ENCODE measurements at regions not wholly inside any gene's neighbourhood (a gene's known extent, or its start where the extent isn't known, plus 50 kb on each side); places are given as distances from the start of the nearest gene placed in this dataset.

DNA sequence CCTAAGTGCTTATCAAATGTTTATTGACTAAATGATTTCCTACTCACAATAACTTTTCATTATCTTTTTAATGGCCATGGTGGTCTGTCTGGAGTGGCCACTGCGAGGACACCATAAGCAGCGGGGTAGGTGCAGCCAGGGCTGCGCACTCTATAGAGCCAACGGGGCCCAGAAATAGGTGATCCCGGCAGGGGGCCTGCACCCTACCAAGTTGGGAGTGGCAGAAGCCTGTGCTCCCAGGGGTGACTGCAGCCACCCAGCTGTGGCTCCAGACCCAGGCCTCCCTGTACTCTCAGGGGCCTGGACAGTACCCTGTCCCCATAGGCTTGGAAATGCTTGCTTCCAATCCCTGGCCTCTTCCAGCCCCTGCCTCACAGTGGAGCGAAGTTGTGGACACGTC is 426.4 kb upstream of the FAT3 start:
- no peak for DNase-seq

DNA sequence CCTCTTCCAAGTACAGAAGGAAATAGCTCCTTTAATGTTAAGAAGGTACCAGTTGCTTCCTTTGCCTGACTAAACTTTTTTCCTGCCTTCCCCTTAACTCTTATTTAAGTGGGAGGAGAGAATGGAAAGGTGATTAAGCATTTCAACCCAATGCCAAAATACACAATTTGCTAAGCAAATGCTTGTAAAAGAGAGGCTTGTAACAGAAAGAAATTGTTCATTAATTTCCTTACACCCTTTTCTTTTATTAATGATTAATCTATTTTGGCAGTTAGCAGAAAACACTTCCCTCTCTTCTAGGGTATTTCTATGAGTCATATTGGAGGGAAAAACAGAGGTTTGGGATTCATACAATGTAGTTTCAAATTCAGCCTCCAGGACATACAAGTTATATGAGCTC is 427.6 kb upstream of the FAT3 start:
- DNase-seq, result no peak

DNA sequence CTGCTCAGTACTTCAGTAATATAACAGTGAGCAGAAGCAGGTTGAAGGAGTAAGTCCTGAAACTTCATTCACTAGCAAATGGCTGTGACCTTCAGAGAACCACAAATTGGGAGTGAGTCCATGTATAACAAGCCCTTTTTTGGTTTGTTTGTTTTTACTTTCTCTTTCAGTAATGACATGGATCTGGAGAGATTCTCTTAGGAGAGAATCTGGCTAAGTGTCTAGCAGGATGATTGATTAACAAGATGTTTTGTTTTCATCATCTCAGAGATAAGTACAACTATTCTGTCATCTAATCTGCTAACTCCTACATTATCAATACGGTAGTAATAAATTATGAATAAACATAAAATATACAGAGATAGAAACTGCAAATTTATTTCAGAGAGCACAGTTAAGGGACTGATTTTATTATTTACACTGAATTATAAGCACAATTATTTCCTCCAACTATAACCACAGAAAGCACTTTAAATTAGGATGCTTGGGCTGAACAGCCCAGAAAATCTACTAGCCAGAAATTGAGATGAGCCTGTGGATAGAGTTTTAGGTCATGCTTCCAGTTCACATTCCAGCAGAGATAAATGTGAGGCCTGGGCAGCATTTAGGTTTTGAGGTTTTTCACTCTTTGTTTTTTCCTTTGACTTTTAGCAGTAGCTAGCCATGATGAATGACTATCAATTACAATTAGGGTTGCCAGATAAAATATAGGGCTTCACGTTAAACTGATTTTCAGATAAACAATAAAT is 429.3 kb upstream of the FAT3 start:
- DNase-seq, result no peak

GRCh38 chr11:91794146-91794545 is 430.5 kb upstream of the FAT3 start:
- DNase-seq, result no peak

DNA sequence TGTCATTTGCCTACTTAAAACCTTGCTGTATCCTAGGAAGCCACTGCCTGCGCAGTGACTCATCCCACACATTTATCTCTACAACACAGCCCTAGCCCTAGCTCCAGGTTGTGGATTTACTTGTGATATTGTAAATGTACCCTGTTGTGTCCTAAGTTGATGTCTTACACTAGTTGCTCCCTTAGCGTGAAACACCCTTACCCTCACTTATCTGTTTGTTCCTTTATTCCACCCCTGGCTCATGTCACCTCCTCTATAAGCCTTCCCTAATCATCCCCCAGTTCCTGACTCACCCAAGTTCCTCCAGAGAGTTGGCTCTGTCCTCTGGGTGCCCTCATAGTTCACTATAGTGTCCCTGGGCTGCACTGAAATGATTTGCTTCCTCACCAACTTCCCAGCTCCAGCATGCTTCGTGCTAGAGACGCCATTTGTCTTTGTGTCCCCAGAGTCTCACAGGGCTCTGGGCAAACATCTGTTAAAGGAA is 431.8 kb upstream of the FAT3 start:
- DNase-seq, result no peak

GRCh38 chr11:91791171-91791468 is 433.5 kb upstream of the FAT3 start:
- DNase-seq, result no peak

GRCh38 chr11:91790346-91791170 is 434.1 kb upstream of the FAT3 start:
- DNase-seq, result no peak

DNA sequence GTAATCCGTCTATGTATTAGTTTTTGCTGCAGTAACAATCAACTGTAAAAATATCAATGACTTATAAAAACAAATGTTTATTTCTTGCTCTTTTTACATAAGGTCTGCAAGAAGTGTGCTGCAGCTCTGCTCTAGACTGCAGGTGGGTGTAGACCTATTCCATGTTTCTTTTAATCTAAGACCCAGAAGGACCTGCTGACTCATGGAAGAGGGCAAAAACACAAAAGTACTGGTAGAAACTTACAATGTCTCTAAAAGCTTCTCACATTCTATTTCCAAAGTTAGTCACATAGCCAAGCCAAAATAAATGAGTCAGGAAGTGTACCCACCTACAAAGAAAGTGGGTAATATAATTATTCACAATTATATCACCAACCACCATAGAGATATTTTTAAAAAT is 435.9 kb upstream of the FAT3 start:
- DNase-seq, result no peak

GRCh38 chr11:91786097-91786496 is 438.5 kb upstream of the FAT3 start:
- no peak for DNase-seq

GRCh38 chr11:91783173-91783572 is 441.4 kb upstream of the FAT3 start:
- no peak for DNase-seq

DNA sequence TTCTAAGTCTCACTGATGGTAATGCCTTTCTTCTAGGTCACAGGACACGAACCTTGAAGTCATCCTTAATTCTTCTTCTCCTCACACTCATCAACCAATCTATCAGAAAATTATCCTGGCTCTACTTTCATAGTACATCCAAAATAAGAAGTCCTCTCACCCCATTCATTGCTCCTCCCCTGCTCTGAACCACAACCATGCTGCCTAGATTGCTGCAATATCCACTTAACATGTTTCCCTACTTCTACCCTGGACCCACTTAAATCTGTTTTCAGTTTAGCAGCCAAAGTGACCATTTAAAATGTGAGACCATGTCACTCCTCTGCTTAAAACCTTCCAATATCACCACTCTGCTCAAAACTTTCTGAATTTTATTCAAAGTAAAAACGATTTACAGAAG is 445.9 kb upstream of the FAT3 start:
- DNase-seq, result no peak

DNA sequence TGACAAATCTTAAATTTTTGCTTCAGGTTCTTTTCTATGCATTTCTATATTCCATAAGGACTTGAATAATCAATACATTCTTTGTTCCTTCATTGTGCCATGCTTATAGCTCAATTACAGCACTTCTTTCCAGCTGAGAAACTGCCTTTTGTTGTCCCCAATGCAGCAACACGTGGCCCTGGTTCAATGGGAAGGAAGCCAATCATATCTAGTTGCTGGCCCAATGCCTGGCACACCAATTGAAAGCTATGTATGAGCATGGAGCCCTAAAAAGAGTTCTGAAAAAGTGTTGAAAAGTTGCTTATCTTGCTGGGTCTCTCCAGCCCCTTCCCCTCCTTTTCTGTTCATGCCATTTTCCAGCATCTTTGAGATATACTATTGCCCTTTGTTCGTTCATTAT is 448.0 kb upstream of the FAT3 start:
- no peak for DNase-seq

- DNase-seq, result no peak
These were observed 451.5 kb upstream of the FAT3 start for GRCh38 chr11:91773090-91773489.

GRCh38 chr11:91771961-91772360 is 452.7 kb upstream of the FAT3 start:
- no peak for DNase-seq

- no peak for DNase-seq
These were observed 455.8 kb upstream of the FAT3 start for GRCh38 chr11:91768783-91769182.

DNA sequence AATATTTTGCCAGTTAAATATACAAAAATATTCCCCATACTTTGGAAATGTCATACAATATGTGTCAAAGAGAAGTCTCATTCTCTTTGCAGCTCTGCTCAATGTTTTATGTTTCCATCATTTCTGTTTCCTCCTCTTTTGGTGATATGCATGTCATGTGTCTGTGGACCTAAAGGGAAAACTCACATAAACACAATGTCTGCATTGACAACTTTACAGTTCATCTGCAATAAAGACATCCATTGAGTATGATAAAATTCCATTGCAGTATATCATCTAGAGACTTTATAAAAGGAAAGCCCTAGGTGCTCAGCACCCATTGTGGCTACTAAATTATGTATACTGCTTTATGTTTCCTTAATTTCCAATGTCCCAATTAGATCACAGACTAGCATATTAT is 461.3 kb upstream of the FAT3 start:
- DNase-seq, result no peak

- no peak for DNase-seq
These were observed 463.1 kb upstream of the FAT3 start for GRCh38 chr11:91761406-91762025.

DNA sequence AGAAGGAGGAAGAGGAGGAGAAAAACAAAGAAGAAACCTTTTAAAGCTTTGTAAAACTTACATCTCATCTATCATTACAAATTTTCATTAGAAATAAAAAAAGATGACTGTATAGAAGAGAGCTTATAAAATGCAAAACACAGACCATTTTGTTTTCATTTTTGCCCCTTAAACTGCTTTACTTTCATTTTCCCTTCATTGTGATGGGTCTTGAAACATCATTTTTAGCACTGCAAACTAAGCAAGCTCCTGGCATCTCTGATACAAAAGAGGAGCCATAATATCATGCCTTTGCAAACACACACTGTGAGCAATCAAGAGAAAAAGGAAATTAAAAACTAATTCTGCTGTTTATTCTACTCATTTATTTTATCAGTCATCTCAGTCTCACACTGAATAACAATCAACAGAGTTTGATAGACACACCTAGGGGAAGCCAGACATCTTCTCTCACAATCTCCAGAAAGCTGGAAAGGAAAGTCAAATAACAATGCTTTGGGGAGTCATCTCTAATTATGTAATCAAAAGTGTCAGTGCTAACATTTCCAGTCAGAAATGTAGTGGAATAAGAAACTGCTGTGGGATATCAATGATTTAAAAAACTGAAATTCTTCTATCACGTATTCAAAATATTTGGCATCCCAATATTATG is 467.7 kb upstream of the FAT3 start:
- no peak for DNase-seq

- no peak for DNase-seq
These were observed 468.5 kb upstream of the FAT3 start for GRCh38 chr11:91755951-91756707.

DNA sequence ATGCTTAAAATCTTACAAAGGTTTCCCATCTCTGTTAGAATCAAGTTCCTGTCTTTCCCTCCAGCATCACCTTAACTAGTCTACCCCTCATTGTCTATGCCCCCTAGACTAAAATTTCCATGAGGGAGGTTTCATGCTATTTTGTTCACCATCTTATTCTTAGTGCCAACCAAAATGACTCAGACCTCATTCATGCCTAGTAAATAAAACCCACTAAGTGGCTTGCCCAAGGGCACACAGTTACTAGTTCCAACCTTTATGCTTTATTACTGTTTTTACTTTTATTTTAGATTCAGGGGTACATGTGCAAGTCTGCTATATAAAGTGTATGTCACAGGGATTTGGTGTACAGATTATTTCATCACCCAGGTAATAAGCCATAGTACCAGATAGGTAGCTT is 469.1 kb upstream of the FAT3 start:
- no peak for DNase-seq

DNA sequence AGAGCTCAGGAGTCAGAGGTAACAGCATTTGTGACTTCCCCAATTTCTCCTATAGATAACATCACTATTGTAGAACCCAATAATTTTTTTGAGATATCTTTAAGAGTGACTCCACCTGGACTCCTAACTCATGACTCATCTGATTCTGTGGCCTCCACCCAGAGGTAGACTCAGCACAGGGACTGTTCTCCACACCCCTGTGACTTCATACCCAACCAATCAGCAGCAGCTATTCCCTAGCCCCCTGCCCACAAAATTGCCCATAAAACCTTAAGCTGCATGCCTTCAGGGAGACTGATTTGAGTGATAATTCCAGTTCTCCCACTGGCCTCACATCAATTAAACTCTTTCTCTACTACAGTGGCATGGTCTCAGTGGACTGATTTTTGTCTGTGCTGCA is 475.4 kb upstream of the FAT3 start:
- no peak for DNase-seq

DNA sequence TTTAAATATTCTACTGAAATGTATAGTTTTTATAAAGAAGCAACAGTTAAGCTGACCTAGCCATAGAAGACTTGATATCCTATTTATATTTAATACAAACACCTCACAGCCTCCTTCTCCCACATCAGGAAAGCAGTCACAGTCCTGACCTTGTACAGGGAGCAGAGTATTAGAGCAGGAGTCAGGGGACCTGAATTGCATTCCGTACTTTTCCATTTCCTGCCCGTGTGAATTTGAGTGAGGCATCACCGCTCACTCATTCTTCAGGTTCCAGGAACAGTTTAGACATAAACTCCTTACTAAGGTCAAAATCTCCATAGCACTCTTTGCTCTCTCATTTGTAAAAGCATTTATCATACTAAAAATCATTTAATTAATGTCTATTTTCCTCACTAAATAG is 482.5 kb upstream of the FAT3 start:
- no peak for DNase-seq

DNA sequence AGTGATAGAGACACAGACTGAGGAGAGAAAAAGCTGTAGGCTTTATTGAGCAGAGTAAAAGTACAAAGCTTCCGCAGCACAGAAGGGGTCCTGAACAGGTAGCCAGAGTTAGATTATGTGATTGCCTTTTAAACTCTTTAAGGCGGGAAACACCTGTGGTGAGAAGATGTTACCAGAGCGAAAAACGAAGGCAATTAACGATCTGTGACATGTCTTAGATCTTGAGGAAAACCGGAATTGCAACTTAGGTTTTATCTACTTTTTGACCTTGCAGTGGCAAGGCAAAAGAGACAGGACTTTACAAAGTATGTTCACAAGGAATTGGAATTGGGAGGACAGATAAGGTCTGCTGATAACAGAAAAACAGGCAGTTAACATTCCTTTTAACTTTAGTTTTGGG is 493.6 kb upstream of the FAT3 start:
- no peak for DNase-seq

Measured in NCI-H1417 treated with DMSO at 0.1 percent for 48 hours (cell line).